ENCODE measurements at regions not wholly inside any gene's neighbourhood (a gene's known extent, or its start where the extent isn't known, plus 50 kb on each side); places are given as distances from the start of the nearest gene placed in this dataset.
"Not testable (repeated sequence)": the region's sequence is repeated elsewhere in the genome, so short reads cannot be mapped to it uniquely, and the experiment has no call there.

DNA sequence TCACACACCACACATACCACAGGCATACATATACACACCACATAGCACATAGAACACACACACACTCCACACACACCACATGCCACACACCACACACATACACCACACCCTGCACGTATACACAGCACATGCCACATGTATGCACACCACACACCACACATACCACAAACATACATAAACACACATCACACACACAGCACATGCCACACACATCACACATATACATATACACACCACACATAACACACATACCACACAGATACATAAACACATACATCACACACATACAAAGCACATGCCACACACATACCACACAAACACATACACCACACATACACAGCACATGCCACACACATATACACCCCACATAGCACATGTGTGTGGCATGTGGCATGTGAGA is 171.1 kb downstream of the OR4M2 start:
- no peak for DNase-seq (ENCODE audit: low read depth, low spot score)
- TF ChIP-seq, protein P1, sequence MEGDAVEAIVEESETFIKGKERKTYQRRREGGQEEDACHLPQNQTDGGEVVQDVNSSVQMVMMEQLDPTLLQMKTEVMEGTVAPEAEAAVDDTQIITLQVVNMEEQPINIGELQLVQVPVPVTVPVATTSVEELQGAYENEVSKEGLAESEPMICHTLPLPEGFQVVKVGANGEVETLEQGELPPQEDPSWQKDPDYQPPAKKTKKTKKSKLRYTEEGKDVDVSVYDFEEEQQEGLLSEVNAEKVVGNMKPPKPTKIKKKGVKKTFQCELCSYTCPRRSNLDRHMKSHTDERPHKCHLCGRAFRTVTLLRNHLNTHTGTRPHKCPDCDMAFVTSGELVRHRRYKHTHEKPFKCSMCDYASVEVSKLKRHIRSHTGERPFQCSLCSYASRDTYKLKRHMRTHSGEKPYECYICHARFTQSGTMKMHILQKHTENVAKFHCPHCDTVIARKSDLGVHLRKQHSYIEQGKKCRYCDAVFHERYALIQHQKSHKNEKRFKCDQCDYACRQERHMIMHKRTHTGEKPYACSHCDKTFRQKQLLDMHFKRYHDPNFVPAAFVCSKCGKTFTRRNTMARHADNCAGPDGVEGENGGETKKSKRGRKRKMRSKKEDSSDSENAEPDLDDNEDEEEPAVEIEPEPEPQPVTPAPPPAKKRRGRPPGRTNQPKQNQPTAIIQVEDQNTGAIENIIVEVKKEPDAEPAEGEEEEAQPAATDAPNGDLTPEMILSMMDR (IDR thresholded peaks at IDR 0.05; ENCODE audit: low read depth, low read length): no peak
- CTCF ChIA-PET: no interaction called here
- no peak overlapping the region for H3K4me3 ChIP-seq (ENCODE audit: low read depth, low read length)
- no peak overlapping the region for H3K27ac ChIP-seq (ENCODE audit: low read depth, low read length)
- POLR2A ChIA-PET: no interaction called here
- H3K27me3 ChIP-seq (ENCODE audit: control insufficient read depth, insufficient read depth, low read length): no peaks in the 10 kb centered on the region
- peaks cover 85% of the 10 kb centered on the region for H3K9me3 ChIP-seq (ENCODE audit: control insufficient read depth, insufficient read depth, low read length)

DNA sequence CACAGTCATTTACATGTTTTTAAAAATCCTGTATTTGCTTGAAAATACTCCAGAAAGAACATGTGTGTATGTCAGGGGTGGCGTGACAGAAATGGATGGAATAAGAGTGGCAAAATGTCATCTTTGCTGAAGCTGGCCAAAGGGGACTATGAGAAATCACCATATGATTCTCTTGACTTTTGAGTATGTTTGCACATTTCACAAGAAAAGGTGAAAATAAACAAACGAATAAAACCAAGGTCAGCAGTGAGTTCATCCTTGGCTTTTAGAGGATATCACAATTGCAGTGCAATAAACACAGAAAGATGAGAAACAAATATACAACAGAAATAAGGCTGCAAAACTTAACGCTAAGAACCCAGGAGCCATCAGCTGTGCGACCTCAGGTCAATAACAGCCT is 171.7 kb downstream of the OR4M2 start:
- POLR2A ChIA-PET; DNase-seq (ENCODE audit: low read depth, low spot score); H3K27me3 ChIP-seq (ENCODE audit: control insufficient read depth, insufficient read depth, low read length); H3K4me3 ChIP-seq (ENCODE audit: low read depth, low read length); H3K27ac ChIP-seq (ENCODE audit: low read depth, low read length); CTCF ChIA-PET: not testable (repeated sequence)
- peaks cover 86% of the 10 kb centered on the region for H3K9me3 ChIP-seq (ENCODE audit: control insufficient read depth, insufficient read depth, low read length)

DNA sequence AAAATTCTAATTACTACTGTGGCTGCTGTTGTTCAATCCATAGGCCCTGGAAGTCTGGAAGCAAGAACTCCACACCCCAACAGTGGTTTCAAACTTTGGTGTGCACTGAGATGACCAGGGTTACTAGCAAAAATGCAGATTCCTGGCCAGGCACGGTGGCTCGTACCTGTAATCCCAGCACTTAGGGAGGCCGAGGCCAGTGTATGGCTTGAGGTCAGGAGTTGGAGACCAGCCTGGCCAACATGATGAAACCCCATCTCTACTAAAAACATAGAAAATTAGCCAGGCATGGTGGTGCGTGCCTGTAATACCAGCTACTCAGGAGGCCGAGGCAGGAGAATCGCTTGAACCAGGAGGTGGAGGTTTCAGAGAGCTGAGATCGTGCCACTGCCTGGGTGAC is 172.2 kb downstream of the OR4M2 start:
- CTCF ChIA-PET; DNase-seq (ENCODE audit: low read depth, low spot score); POLR2A ChIA-PET; H3K27ac ChIP-seq (ENCODE audit: low read depth, low read length); H3K4me3 ChIP-seq (ENCODE audit: low read depth, low read length); H3K27me3 ChIP-seq (ENCODE audit: control insufficient read depth, insufficient read depth, low read length): not testable (repeated sequence)
- H3K9me3 ChIP-seq (ENCODE audit: control insufficient read depth, insufficient read depth, low read length): peaks cover 86% of the 10 kb centered on the region

DNA sequence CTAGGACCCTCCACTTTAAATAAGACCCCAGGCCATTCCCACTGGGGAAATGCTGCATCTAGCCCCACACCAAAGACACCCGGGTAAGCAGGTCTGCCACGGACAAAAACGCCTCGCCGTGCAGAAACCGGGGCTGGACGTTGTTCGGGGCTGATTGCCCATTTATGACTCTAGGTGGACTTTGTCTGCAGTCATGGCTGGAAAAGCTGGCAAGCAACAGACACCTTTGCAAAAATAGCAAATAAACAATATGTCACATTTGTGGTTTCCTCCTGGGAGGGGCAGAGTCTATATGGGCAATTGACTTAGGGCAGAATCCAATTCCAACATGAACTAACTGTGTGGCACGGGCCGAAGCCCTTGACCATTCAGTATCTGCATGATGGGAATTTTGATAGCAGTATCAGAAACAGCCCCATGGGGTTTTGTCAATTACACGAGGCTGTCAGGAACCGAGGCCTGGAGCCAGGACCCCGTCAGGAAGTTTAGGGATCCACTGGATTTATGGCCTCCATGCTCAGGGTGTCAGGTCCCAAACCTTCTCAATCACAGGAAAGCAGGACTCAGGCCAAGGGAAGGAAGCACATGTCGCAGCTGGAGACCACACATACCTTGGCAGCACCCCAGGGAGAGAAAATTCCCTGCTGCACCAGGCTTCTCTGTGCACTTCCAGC is 172.8 kb downstream of the OR4M2 start:
- H3K27ac ChIP-seq (ENCODE audit: low read depth, low read length); H3K27me3 ChIP-seq (ENCODE audit: control insufficient read depth, insufficient read depth, low read length); DNase-seq (ENCODE audit: low read depth, low spot score); CTCF ChIA-PET; H3K4me3 ChIP-seq (ENCODE audit: low read depth, low read length); POLR2A ChIA-PET: not testable (repeated sequence)
- H3K9me3 ChIP-seq (ENCODE audit: control insufficient read depth, insufficient read depth, low read length): peaks cover 82% of the 10 kb centered on the region

DNA sequence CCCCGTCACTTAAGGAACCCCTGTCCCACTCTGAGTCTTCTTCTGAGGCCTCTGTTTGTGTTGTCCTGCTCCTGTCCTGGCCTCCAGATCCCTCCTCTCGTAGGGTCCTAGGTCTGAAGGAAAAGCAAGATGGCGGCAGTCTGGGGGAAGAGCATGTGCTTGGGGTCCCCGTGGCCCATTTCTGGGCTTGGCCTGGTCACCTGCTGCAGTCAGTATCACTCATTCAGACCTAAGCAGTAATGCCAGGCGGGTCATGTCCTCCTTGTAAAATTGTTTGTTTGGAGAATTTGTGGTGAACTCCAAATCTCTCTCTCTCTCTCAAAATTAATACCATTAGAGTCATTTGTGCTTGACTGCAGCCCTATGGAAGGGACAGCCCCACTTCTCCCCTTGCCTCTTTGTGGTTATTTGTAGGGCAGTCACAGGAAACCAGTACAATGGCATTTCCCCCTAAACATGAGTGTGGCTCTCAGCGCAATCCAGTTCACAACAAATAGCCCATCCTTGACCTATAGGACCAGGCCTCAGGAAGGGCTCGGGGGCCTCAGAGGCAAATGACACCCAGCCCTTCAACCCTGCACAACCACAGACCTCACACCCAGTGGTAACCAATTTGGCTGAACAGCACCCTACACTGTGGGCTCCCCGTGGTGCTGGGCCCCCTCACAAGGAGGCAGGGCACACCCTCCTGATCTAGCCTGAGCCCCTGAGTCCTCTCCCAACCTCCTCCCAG is 173.5 kb downstream of the OR4M2 start:
- no peak for DNase-seq (ENCODE audit: low read depth, low spot score)
- ChIA-PET POLR2A (no interaction called here), CTCF (no interaction called here)
- TF ChIP-seq, protein P1 (IDR thresholded peaks at IDR 0.05; ENCODE audit: low read depth, low read length): no peak
- Histone ChIP-seq H3K4me3 (ENCODE audit: low read depth, low read length) (no peak overlapping the region), H3K27me3 (ENCODE audit: control insufficient read depth, insufficient read depth, low read length) (no peaks in the 10 kb centered on the region), H3K27ac (ENCODE audit: low read depth, low read length) (no peak overlapping the region), H3K9me3 (ENCODE audit: control insufficient read depth, insufficient read depth, low read length) (peaks cover 82% of the 10 kb centered on the region)

DNA sequence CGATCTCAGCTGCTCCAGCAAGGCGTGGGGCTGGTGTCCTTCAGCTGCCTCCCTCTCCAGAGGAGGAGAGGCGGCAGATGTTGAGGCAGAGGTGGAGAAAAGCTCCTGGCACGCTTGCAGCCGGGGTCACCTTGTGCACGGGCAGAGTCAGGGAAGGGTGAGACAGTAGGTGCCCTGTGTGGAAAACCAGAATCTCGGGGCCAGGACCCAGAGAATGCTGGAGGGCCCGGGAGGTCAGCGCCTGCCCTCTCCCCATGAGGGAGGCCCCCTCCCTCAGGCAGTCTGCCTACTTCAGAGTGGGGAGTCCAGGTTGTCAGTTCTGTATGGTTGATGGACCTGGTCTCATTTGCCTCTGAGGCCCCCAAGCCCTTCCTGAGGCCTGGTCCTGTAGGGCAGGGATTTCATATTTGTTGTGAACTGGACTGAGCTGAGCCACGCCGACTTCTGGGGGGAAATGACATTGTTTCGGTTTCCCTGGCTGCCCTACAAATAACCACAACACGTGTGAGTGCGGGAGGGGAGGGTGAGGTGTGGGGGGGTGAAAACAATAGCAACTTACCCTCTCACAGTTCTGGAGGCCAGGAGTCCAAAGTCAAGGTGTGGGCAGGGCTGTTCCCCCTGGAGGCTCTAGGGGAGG is 174.2 kb downstream of the OR4M2 start:
- CTCF ChIA-PET; DNase-seq (ENCODE audit: low read depth, low spot score); POLR2A ChIA-PET; H3K27ac ChIP-seq (ENCODE audit: low read depth, low read length); H3K27me3 ChIP-seq (ENCODE audit: control insufficient read depth, insufficient read depth, low read length); H3K4me3 ChIP-seq (ENCODE audit: low read depth, low read length): not testable (repeated sequence)
- peaks cover 84% of the 10 kb centered on the region for H3K9me3 ChIP-seq (ENCODE audit: control insufficient read depth, insufficient read depth, low read length)

DNA sequence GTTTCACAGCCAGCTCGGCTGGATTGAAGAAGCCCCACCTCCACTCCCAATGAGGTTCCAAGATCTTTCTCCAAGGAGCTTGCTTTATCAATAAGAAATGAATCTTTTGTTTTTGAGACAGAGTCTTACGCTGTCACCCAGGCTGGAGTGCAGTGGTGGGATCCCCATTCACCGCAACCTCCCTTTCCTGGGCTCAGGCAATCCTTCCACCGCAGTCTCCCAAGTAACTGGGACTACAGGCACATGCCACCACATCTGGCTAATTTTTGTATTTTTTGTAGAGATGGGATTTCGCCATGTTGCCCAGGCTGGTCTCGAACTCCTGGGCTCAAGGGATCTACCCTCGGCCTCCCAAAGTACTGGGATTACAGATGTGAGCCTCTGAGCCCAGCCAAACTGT is 175.3 kb downstream of the OR4M2 start:
- H3K27me3 ChIP-seq (ENCODE audit: control insufficient read depth, insufficient read depth, low read length); CTCF ChIA-PET; POLR2A ChIA-PET; H3K27ac ChIP-seq (ENCODE audit: low read depth, low read length); H3K4me3 ChIP-seq (ENCODE audit: low read depth, low read length); DNase-seq (ENCODE audit: low read depth, low spot score): not testable (repeated sequence)
- peaks cover 79% of the 10 kb centered on the region for H3K9me3 ChIP-seq (ENCODE audit: control insufficient read depth, insufficient read depth, low read length)

DNA sequence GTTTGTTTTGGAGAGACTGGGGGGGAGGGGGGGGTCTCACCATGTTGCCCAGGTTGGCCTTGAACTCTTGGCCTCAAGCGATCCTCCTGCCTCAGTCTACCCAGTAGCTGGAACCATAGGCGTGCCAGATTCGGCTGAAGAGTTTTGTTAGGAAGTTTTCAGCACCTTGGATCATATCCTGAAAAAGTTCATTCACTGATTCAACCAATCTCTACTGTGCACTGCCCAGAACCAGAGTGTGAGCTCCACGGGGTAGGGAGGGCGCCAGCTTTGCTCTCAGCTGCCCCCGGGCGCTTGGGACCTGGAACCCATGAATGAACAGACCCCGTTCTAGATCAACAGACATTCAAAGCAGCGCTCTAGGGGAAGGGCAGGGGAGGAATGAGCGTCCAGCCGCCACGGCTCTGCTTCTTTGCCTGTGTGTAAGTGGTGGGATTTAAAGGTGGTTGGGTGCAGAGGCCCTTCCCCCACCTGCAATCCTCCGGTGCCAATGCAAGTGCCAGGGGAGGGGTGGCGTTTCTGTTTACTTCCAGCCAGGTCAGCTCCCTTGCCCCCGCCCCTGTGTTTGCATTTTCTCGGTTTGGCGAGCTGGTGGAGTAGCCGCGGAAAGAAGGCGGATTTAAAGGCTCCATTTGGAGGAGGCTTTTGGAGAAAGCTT is 176.2 kb downstream of the OR4M2 start:
- H3K4me3 ChIP-seq (ENCODE audit: low read depth, low read length); POLR2A ChIA-PET; H3K27ac ChIP-seq (ENCODE audit: low read depth, low read length); H3K27me3 ChIP-seq (ENCODE audit: control insufficient read depth, insufficient read depth, low read length); DNase-seq (ENCODE audit: low read depth, low spot score); CTCF ChIA-PET: not testable (repeated sequence)
- peaks cover 70% of the 10 kb centered on the region for H3K9me3 ChIP-seq (ENCODE audit: control insufficient read depth, insufficient read depth, low read length)

All from AG04450 (cell line).